ENCODE measurements at regions not wholly inside any gene's neighbourhood (a gene's known extent, or its start where the extent isn't known, plus 50 kb on each side); places are given as distances from the start of the nearest gene placed in this dataset.

- Histone ChIP-seq H3K36me3 (replicated peaks in 1 of 2; ENCODE audit: control extremely low read depth in 1 of 2, control insufficient read depth in 1 of 2, extremely low read depth in 1 of 2, insufficient read depth in 2 of 2, low read length in 1 of 2) (no peaks in the 10 kb centered on the region), H2AFZ (ENCODE audit: insufficient read depth, low read depth, low read length, poor library complexity, severe bottlenecking) (no peak overlapping the region), H3K27me3 (replicated peaks in 1 of 4; ENCODE audit: control extremely low read depth in 1 of 4, control insufficient read depth in 3 of 4, insufficient read depth in 4 of 4, low read length in 3 of 4) (no peaks in the 10 kb centered on the region), H3K4me3 (ENCODE audit: control extremely low read depth in 1 of 5, extremely low read depth in 1 of 5, insufficient read depth in 1 of 5, low read depth in 2 of 5, low read length in 4 of 5) (no peak overlapping the region), H3K79me2 (ENCODE audit: control insufficient read depth, insufficient read depth, low read length) (no peaks in the 10 kb centered on the region), H3K4me2 (replicated peaks; ENCODE audit: low read depth, low read length, poor library complexity, severe bottlenecking) (no peak overlapping the region), H3K9me3 (ENCODE audit: control extremely low read depth in 1 of 3, control insufficient read depth in 2 of 3, insufficient read depth in 1 of 3, low read length in 2 of 3) (no peaks in the 10 kb centered on the region), H3K4me1 (ENCODE audit: control insufficient read depth in 2 of 2, insufficient read depth in 2 of 2, low read length in 2 of 2) (no peaks in the 10 kb centered on the region), H3K9ac (ENCODE audit: low read length) (no peak overlapping the region), H3K27ac (ENCODE audit: low read length in 2 of 2) (no peak overlapping the region), H4K20me1 (ENCODE audit: control insufficient read depth, insufficient read depth, low read length, poor library complexity, severe bottlenecking) (no peaks in the 10 kb centered on the region)
- Mint-ChIP-seq H3K4me3 (no peak overlapping the region), H3K27me3 (no peaks in the 10 kb centered on the region), H3K4me1 (no peaks in the 10 kb centered on the region), H3K9me3 (ENCODE audit: insufficient read depth) (peaks cover 2% of the 10 kb centered on the region), H3K27ac (no peak overlapping the region)
- no peak for TF ChIP-seq EZH2 (IDR thresholded peaks at IDR 0.05; ENCODE audit: borderline replicate concordance, insufficient read depth, low read depth, low read length, poor library complexity, severe bottlenecking)
- TF ChIP-seq, protein P1, sequence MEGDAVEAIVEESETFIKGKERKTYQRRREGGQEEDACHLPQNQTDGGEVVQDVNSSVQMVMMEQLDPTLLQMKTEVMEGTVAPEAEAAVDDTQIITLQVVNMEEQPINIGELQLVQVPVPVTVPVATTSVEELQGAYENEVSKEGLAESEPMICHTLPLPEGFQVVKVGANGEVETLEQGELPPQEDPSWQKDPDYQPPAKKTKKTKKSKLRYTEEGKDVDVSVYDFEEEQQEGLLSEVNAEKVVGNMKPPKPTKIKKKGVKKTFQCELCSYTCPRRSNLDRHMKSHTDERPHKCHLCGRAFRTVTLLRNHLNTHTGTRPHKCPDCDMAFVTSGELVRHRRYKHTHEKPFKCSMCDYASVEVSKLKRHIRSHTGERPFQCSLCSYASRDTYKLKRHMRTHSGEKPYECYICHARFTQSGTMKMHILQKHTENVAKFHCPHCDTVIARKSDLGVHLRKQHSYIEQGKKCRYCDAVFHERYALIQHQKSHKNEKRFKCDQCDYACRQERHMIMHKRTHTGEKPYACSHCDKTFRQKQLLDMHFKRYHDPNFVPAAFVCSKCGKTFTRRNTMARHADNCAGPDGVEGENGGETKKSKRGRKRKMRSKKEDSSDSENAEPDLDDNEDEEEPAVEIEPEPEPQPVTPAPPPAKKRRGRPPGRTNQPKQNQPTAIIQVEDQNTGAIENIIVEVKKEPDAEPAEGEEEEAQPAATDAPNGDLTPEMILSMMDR (IDR thresholded peaks at IDR 0.05) = no peak
- ATAC-seq (ENCODE audit: low read depth) (no peak), DNase-seq (no peak)
- POLR2A ChIA-PET = no interaction called here
- no CpG with 5 or more reads among the region's 1 CpG for WGBS (ENCODE audit: insufficient coverage)
- intact Hi-C loops (cut with micrococcal nuclease) = no loop called here
- CTCF ChIA-PET = no interaction called here
Observed at GRCh38 chrX:14274691-14275090, 245.0 kb upstream of the GEMIN8 start.

DNA sequence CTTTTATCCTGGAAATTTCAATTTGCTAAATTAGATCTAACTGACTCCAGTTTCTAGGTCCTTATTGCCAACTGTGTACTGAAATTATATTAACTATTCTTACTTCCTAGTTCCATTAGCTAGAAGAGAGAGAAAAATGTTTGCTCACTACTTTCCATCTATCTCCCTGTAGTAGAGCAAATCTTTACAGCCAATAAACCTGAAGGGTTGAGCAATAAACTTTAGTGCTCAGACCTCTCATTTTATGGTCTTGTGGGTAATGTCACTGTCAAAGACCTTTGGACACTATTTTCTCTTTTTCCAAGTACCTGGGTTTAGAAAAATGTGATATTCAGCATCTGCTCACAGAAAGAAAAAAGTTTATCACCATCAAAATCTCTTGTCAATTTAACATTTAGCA, 237.5 kb upstream of the GEMIN8 start:
- TF ChIP-seq, protein P1 (IDR thresholded peaks at IDR 0.05) = no peak
- TF ChIP-seq EZH2 (IDR thresholded peaks at IDR 0.05; ENCODE audit: borderline replicate concordance, insufficient read depth, low read depth, low read length, poor library complexity, severe bottlenecking) = no peak
- POLR2A ChIA-PET = no interaction called here
- Mint-ChIP-seq H3K4me3 (no peak overlapping the region), H3K27ac (no peak overlapping the region), H3K9me3 (ENCODE audit: insufficient read depth) (no peaks in the 10 kb centered on the region), H3K4me1 (no peaks in the 10 kb centered on the region), H3K27me3 (no peaks in the 10 kb centered on the region)
- CTCF ChIA-PET = no interaction called here
- no peak for DNase-seq
- Histone ChIP-seq H3K27ac (ENCODE audit: low read length in 2 of 2) (no peak overlapping the region), H3K4me3 (ENCODE audit: control extremely low read depth in 1 of 5, extremely low read depth in 1 of 5, insufficient read depth in 1 of 5, low read depth in 2 of 5, low read length in 4 of 5) (no peak overlapping the region), H3K79me2 (ENCODE audit: control insufficient read depth, insufficient read depth, low read length) (no peaks in the 10 kb centered on the region), H3K4me1 (ENCODE audit: control insufficient read depth in 2 of 2, insufficient read depth in 2 of 2, low read length in 2 of 2) (no peaks in the 10 kb centered on the region), H3K4me2 (replicated peaks; ENCODE audit: low read depth, low read length, poor library complexity, severe bottlenecking) (no peak overlapping the region), H2AFZ (ENCODE audit: insufficient read depth, low read depth, low read length, poor library complexity, severe bottlenecking) (no peak overlapping the region), H3K36me3 (replicated peaks in 1 of 2; ENCODE audit: control extremely low read depth in 1 of 2, control insufficient read depth in 1 of 2, extremely low read depth in 1 of 2, insufficient read depth in 2 of 2, low read length in 1 of 2) (no peaks in the 10 kb centered on the region), H3K9ac (ENCODE audit: low read length) (no peak overlapping the region), H4K20me1 (ENCODE audit: control insufficient read depth, insufficient read depth, low read length, poor library complexity, severe bottlenecking) (no peaks in the 10 kb centered on the region), H3K9me3 (ENCODE audit: control extremely low read depth in 1 of 3, control insufficient read depth in 2 of 3, insufficient read depth in 1 of 3, low read length in 2 of 3) (no peaks in the 10 kb centered on the region), H3K27me3 (replicated peaks in 1 of 4; ENCODE audit: control extremely low read depth in 1 of 4, control insufficient read depth in 3 of 4, insufficient read depth in 4 of 4, low read length in 3 of 4) (no peaks in the 10 kb centered on the region)
- ATAC-seq (ENCODE audit: low read depth) = no peak
- intact Hi-C loops (cut with micrococcal nuclease) = no loop called here

All from B cell (primary cell).